GM12872 (cell line): ENCODE measurements at regions not wholly inside any gene's neighbourhood (a gene's known extent, or its start where the extent isn't known, plus 50 kb on each side); places are given as distances from the start of the nearest gene placed in this dataset.

ENCODE experiments used
- CTCF ChIP-seq: IDR thresholded peaks from 3 replicates; pipeline ENCODE4 v1.5.1; 2011; ENCODE audit warnings: low read depth, mild to moderate bottlenecking, low read length, moderate library complexity; ENCODE audit not compliant: insufficient read depth

GRCh38 chr2:8153258-8153718 lies 528.6 kb upstream of the ID2 start:
- TF ChIP-seq CTCF: no peak

- TF ChIP-seq CTCF: no peak
These were observed 527.6 kb upstream of the ID2 start for GRCh38 chr2:8154270-8154669.

- no peak for TF ChIP-seq CTCF
These were observed 526.9 kb upstream of the ID2 start for GRCh38 chr2:8154936-8155335.

- no peak for TF ChIP-seq CTCF
These were observed 524.0 kb upstream of the ID2 start for GRCh38 chr2:8157621-8158430.

GRCh38 chr2:8158711-8159110 lies 523.1 kb upstream of the ID2 start:
- no peak for TF ChIP-seq CTCF

GRCh38 chr2:8159211-8159965 lies 522.5 kb upstream of the ID2 start:
- no peak for TF ChIP-seq CTCF

GRCh38 chr2:8159966-8160603 lies 521.8 kb upstream of the ID2 start:
- TF ChIP-seq CTCF: no peak
